ENCODE measurements at regions not wholly inside any gene's neighbourhood (a gene's known extent, or its start where the extent isn't known, plus 50 kb on each side); places are given as distances from the start of the nearest gene placed in this dataset.

GRCh38 chr11:87967459-87967858, 207.8 kb downstream of the RAB38 start:
- Histone ChIP-seq H3K36me3 (ENCODE audit: control insufficient read depth in 2 of 4, insufficient read depth in 4 of 4, low read length in 3 of 4) (no peaks in the 10 kb centered on the region), H2BK5ac (ENCODE audit: low read depth, low read length) (no peak overlapping the region; the same call in 1 of the 2 replicates), H3K27me3 (replicated peaks in 1 of 4; ENCODE audit: control insufficient read depth in 3 of 4, extremely low read depth in 1 of 4, insufficient read depth in 3 of 4, low read length in 3 of 4) (no peaks in the 10 kb centered on the region), H4K5ac (ENCODE audit: insufficient read length, low read depth, low read length) (no peak overlapping the region), H3K4ac (replicated peaks; ENCODE audit: insufficient read length, low read depth, low read length) (no peak overlapping the region), H2BK15ac (ENCODE audit: low read length) (no peak overlapping the region), H4K91ac (replicated peaks; ENCODE audit: insufficient read length, low read length) (no peak overlapping the region), H2BK120ac (replicated peaks; ENCODE audit: low read depth, low read length) (no peak overlapping the region), H3K9ac (replicated peaks in 1 of 4; ENCODE audit: extremely low read depth in 1 of 4, low read depth in 3 of 4, low read length in 3 of 4) (no peak overlapping the region), H2BK12ac (ENCODE audit: low read depth, low read length) (no peak overlapping the region), H3K27ac (ENCODE audit: low read depth, low read length) (no peak overlapping the region; the same call in 1 of the 2 replicates), H4K20me1 (replicated peaks in 1 of 2; ENCODE audit: control insufficient read depth in 1 of 2, insufficient read depth in 2 of 2, low read length in 2 of 2) (no peaks in the 10 kb centered on the region), H3K56ac (replicated peaks; ENCODE audit: insufficient read length, low read depth, low read length) (no peak overlapping the region), H3K9me3 (ENCODE audit: insufficient read depth in 2 of 2, low read depth in 1 of 2, low read length in 1 of 2) (no peaks in the 10 kb centered on the region), H3K4me2 (ENCODE audit: insufficient read depth in 1 of 2, low read depth in 2 of 2, low read length in 2 of 2) (no peak overlapping the region), H3K23me2 (ENCODE audit: low read depth, low read length) (no peaks in the 10 kb centered on the region), H2AFZ (ENCODE audit: low read length) (no peak overlapping the region; the same call in 1 of the 2 replicates), H2AK5ac (ENCODE audit: low read depth, low read length) (no peak overlapping the region), H4K8ac (ENCODE audit: extremely low read depth, insufficient read depth, low read length) (no peak overlapping the region), H2BK20ac (ENCODE audit: low read length) (no peak overlapping the region), H3K79me2 (ENCODE audit: control insufficient read depth in 1 of 2, insufficient read depth in 2 of 2, low read length in 2 of 2) (no peaks in the 10 kb centered on the region), H3K23ac (ENCODE audit: insufficient read length) (no peak overlapping the region), H3K79me1 (ENCODE audit: low read depth, low read length) (no peaks in the 10 kb centered on the region), H3K4me3 (ENCODE audit: extremely low read depth in 1 of 4, insufficient read depth in 2 of 4, low read depth in 3 of 4, low read length in 4 of 4) (no peak overlapping the region), H3K14ac (ENCODE audit: insufficient read length) (no peak overlapping the region), H3K4me1 (replicated peaks in 1 of 4; ENCODE audit: control insufficient read depth in 3 of 4, insufficient read depth in 4 of 4, low read length in 3 of 4) (peaks cover 0 to 7% (median 4%) of the 10 kb centered on the region in 4 experiments; a peak in 2 of 7 replicates), H3K18ac (ENCODE audit: extremely low read depth, low read length) (no peak overlapping the region)
- peak in 1 of 2 experiments; percentile 21 for DNase-seq (ENCODE audit: low read depth in 1 of 2, low spot score in 2 of 2)
- peak; percentile 75 for FAIRE-seq
- ChIA-PET POLR2A (ENCODE audit: partially characterized antibody) (interaction anchor here (0.8 kb wide), 1 partner anchor 11 kb away, joined by 3 read pairs; no protein-coding TSS in a partner anchor), CTCF (ENCODE audit: partially characterized antibody) (interaction anchor here (0.7 to 1.8 kb wide), 4 partner anchors 20 to 575 kb away, joined by 3 to 7 read pairs (median 4); no protein-coding TSS in a partner anchor)
- 100% methylated on average over 1 of the region's 1 CpG; no CpG with 5 or more reads in 1 of the 2 experiments for WGBS, 2 experiments (ENCODE audit: extremely low coverage in 1 of 2, insufficient coverage in 1 of 2, insufficient read length in 1 of 2, insufficient replicate concordance in 2 of 2, low coverage in 1 of 2, low lambda C conversion rate in 2 of 2, missing lambda C conversion rate in 1 of 2)
- TF ChIP-seq EGR1 (IDR thresholded peaks at IDR 0.05; ENCODE audit: borderline replicate concordance, low read depth, low read length) (no peak), TEAD4 (IDR thresholded peaks at IDR 0.05; ENCODE audit: low read depth, low read length) (peak; percentile 95), TCF12 (IDR thresholded peaks at IDR 0.05; ENCODE audit: low read depth, low read length) (0 out of 2 replicates have a peak, but pooled peaks have one; percentile 52)
